ENCODE measurements at regions not wholly inside any gene's neighbourhood (a gene's known extent, or its start where the extent isn't known, plus 50 kb on each side); places are given as distances from the start of the nearest gene placed in this dataset.

DNA sequence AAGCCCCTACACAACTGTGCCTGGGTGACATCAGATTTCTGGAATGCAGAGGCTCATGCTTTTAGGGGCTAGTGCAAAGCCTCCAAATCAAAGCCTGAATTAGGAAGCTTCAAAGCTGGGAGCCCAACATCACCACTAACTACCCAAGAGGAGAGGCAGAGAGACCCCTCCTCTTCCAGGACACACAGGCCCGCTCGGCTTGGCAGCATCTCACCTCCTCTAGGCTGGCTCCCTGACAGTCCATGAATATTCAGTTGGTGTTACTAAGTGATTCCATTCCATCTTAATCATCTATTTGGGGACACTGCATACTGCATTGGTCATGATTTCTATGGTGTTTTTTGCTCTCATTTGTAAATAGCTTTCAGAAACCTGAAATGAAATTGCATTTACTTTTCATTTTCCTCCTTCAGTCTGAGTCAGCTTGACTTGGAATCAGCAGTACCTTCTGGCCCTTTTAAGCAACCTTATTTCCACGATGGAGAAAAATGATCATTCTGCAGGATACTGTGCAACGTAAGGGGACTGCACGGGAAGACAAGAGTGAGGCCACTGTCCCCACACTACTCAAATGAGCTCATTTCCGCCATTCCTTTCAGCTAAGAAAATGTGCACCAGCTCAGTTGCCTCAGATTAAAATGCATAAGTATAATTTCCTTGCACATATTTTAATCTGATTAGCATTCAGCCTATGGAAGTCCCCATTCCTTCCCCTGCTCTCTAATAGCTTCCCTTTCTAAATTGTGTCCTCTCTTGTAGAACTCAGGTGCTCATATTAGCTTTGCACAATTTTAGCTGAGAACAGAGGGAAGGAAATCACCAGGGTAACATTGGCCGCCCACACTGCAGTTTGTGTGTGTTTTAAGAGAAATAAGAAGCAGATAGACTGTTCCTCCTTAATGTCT lies 219.9 kb downstream of the RFC3 start:
- H3K4me3 ChIP-seq (ENCODE audit: low read length): no peak overlapping the region

DNA sequence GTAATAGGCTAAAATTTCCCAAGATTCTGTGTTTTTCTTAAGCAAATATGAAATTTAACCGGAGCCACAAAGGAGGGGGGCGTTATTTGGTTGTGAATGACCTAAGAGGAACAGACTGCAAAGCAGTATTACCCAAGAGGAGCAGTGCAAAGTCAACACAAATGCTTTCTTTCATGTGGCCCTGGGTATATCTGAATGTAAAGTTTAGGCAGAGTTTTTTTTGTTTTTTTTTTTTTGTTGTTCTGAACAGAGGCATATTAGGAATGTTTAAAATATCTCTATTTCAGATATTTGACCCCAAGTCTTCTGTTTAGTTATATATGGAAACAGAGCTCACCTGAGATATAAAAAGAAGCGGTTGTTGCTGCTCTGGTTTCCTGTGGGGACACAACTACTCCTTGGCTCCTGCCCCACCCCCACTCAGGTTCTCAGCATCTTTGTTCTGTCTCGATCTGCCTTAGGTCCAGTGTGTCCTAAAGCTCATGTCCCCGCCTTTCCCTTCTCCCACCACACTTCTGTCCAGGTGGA lies 220.7 kb downstream of the RFC3 start:
- DNase-seq: no peak
- Histone ChIP-seq H3K27me3 (ENCODE audit: control insufficient read depth in 1 of 2, insufficient read depth in 2 of 2, low read length in 2 of 2) (no peaks in the 10 kb centered on the region), H3K9me3 (ENCODE audit: control insufficient read depth in 1 of 2, insufficient read depth in 1 of 2, low read length in 2 of 2) (no peaks in the 10 kb centered on the region), H3K4me1 (ENCODE audit: insufficient read depth, low read length) (no peaks in the 10 kb centered on the region), H3K36me3 (ENCODE audit: insufficient read depth, low read length) (no peaks in the 10 kb centered on the region), H3K4me3 (ENCODE audit: low read length) (no peak overlapping the region), H3K27ac (ENCODE audit: low read depth in 1 of 2, low read length in 2 of 2) (no peak overlapping the region)
- H3K27ac Mint-ChIP-seq: no peak overlapping the region
- no peaks in the 10 kb centered on the region for H3K4me1 Mint-ChIP-seq (ENCODE audit: low read depth)
- ChIA-PET CTCF (no interaction called here), POLR2A (no interaction called here)
- no peak overlapping the region for H3K4me3 Mint-ChIP-seq
- H3K27me3 Mint-ChIP-seq: peaks cover 8% of the 10 kb centered on the region
- intact Hi-C loops (cut with DNase I, micrococcal nuclease): no loop called here
- no peaks in the 10 kb centered on the region for H3K36me3 Mint-ChIP-seq (ENCODE audit: low read depth)
- no peak for ATAC-seq (ENCODE audit: poor library complexity)
- peaks cover 5% of the 10 kb centered on the region for H3K9me3 Mint-ChIP-seq
- TF ChIP-seq, protein P1, sequence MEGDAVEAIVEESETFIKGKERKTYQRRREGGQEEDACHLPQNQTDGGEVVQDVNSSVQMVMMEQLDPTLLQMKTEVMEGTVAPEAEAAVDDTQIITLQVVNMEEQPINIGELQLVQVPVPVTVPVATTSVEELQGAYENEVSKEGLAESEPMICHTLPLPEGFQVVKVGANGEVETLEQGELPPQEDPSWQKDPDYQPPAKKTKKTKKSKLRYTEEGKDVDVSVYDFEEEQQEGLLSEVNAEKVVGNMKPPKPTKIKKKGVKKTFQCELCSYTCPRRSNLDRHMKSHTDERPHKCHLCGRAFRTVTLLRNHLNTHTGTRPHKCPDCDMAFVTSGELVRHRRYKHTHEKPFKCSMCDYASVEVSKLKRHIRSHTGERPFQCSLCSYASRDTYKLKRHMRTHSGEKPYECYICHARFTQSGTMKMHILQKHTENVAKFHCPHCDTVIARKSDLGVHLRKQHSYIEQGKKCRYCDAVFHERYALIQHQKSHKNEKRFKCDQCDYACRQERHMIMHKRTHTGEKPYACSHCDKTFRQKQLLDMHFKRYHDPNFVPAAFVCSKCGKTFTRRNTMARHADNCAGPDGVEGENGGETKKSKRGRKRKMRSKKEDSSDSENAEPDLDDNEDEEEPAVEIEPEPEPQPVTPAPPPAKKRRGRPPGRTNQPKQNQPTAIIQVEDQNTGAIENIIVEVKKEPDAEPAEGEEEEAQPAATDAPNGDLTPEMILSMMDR (IDR thresholded peaks at IDR 0.05): no peak

More for the DNA sequence above, 219.9 kb downstream of the RFC3 start:
- H3K27ac ChIP-seq (ENCODE audit: low read depth in 1 of 2, low read length in 2 of 2): no peak overlapping the region
- DNase-seq (no peak), ATAC-seq (ENCODE audit: poor library complexity) (no peak)
- H3K4me1 ChIP-seq (ENCODE audit: insufficient read depth, low read length): no peaks in the 10 kb centered on the region
- CTCF ChIA-PET: no interaction called here
- Mint-ChIP-seq H3K4me1 (ENCODE audit: low read depth) (no peaks in the 10 kb centered on the region), H3K4me3 (no peak overlapping the region), H3K9me3 (peaks cover 5% of the 10 kb centered on the region), H3K27ac (no peak overlapping the region), H3K27me3 (peaks cover 8% of the 10 kb centered on the region), H3K36me3 (ENCODE audit: low read depth) (no peaks in the 10 kb centered on the region)
- no peaks in the 10 kb centered on the region for H3K27me3 ChIP-seq (ENCODE audit: control insufficient read depth in 1 of 2, insufficient read depth in 2 of 2, low read length in 2 of 2)
- intact Hi-C loops (cut with DNase I, micrococcal nuclease): no loop called here
- H3K36me3 ChIP-seq (ENCODE audit: insufficient read depth, low read length): no peaks in the 10 kb centered on the region
- TF ChIP-seq, protein P1 (IDR thresholded peaks at IDR 0.05): no peak
- POLR2A ChIA-PET: no interaction called here
- H3K9me3 ChIP-seq (ENCODE audit: control insufficient read depth in 1 of 2, insufficient read depth in 1 of 2, low read length in 2 of 2): no peaks in the 10 kb centered on the region

DNA sequence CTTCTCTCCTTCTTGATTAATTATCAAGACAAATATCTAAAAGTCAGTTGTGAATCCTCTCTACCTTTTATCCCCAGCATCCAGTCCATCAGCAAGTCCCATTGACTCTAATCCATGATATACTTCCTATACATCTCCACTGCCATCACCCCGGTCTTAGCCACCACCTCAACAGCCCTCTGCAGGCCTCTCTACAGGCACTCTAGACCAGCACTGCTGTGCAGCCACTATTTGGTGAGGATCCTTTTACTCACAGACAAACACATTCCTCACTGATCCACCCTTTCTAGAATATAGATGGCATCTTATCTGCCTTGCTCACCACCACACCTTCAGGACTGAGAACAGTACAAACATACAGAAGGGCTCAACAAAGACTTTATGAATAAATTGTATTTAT lies 221.7 kb downstream of the RFC3 start:
- Mint-ChIP-seq H3K4me1 (ENCODE audit: low read depth) (no peaks in the 10 kb centered on the region), H3K36me3 (ENCODE audit: low read depth) (no peaks in the 10 kb centered on the region), H3K27ac (no peak overlapping the region), H3K4me3 (no peak overlapping the region), H3K27me3 (peaks cover 8% of the 10 kb centered on the region), H3K9me3 (peaks cover 5% of the 10 kb centered on the region)
- H3K9me3 ChIP-seq (ENCODE audit: control insufficient read depth in 1 of 2, insufficient read depth in 1 of 2, low read length in 2 of 2): no peaks in the 10 kb centered on the region
- no peak overlapping the region for H3K27ac ChIP-seq (ENCODE audit: low read depth in 1 of 2, low read length in 2 of 2)
- ATAC-seq (ENCODE audit: poor library complexity) (no peak), DNase-seq (no peak)
- TF ChIP-seq, protein P1 (IDR thresholded peaks at IDR 0.05): no peak
- intact Hi-C loops (cut with DNase I, micrococcal nuclease): no loop called here
- no peak overlapping the region for H3K4me3 ChIP-seq (ENCODE audit: low read length)
- no peaks in the 10 kb centered on the region for H3K4me1 ChIP-seq (ENCODE audit: insufficient read depth, low read length)
- H3K27me3 ChIP-seq (ENCODE audit: control insufficient read depth in 1 of 2, insufficient read depth in 2 of 2, low read length in 2 of 2): no peaks in the 10 kb centered on the region
- no peaks in the 10 kb centered on the region for H3K36me3 ChIP-seq (ENCODE audit: insufficient read depth, low read length)
- ChIA-PET CTCF (no interaction called here), POLR2A (no interaction called here)
